ENCODE measurements at regions not wholly inside any gene's neighbourhood (a gene's known extent, or its start where the extent isn't known, plus 50 kb on each side); places are given as distances from the start of the nearest gene placed in this dataset.
"Not testable (repeated sequence)": the region's sequence is repeated elsewhere in the genome, so short reads cannot be mapped to it uniquely, and the experiment has no call there.

GRCh38 chr19:28136796-28137195, 1076.2 kb downstream of the UQCRFS1 start:
- H3K9me3 ChIP-seq (replicated peaks) = no peaks in the 10 kb centered on the region
- H3K36me3 ChIP-seq = no peaks in the 10 kb centered on the region
- H3K4me3 ChIP-seq = no peak overlapping the region
- H3K27me3 ChIP-seq = no peaks in the 10 kb centered on the region
- no peaks in the 10 kb centered on the region for H3K4me1 ChIP-seq
- H3K27ac ChIP-seq = no peak overlapping the region
- DNase-seq = no peak

- H3K4me3 ChIP-seq = no peak overlapping the region
- DNase-seq = no peak
- H3K4me1 ChIP-seq = no peaks in the 10 kb centered on the region
- H3K27ac ChIP-seq = no peak overlapping the region
- no peaks in the 10 kb centered on the region for H3K9me3 ChIP-seq (replicated peaks)
- no peaks in the 10 kb centered on the region for H3K27me3 ChIP-seq
- H3K36me3 ChIP-seq = no peaks in the 10 kb centered on the region
These were observed 1077.1 kb downstream of the UQCRFS1 start for GRCh38 chr19:28135825-28136224.

GRCh38 chr19:28134311-28134710, 1078.6 kb downstream of the UQCRFS1 start:
- no peak for DNase-seq
- Histone ChIP-seq H3K9me3 (replicated peaks) (no peaks in the 10 kb centered on the region), H3K36me3 (no peaks in the 10 kb centered on the region), H3K4me3 (no peak overlapping the region), H3K27ac (no peak overlapping the region), H3K27me3 (peaks cover 8% of the 10 kb centered on the region; the same call in 1 of the 2 replicates), H3K4me1 (no peaks in the 10 kb centered on the region)

- H3K27me3 ChIP-seq; DNase-seq; H3K36me3 ChIP-seq; H3K4me1 ChIP-seq; H3K9me3 ChIP-seq (replicated peaks); H3K4me3 ChIP-seq; H3K27ac ChIP-seq: not testable (repeated sequence)
These were observed 1082.1 kb downstream of the UQCRFS1 start for GRCh38 chr19:28130881-28131280.

GRCh38 chr19:28130066-28130511, 1082.9 kb downstream of the UQCRFS1 start:
- H3K27ac ChIP-seq = no peak overlapping the region
- DNase-seq = no peak
- H3K4me1 ChIP-seq = no peaks in the 10 kb centered on the region
- no peaks in the 10 kb centered on the region for H3K36me3 ChIP-seq
- H3K27me3 ChIP-seq = peaks cover 8% of the 10 kb centered on the region; the same call in 1 of the 2 replicates
- no peaks in the 10 kb centered on the region for H3K9me3 ChIP-seq (replicated peaks)
- no peak overlapping the region for H3K4me3 ChIP-seq

GRCh38 chr19:28128341-28128740, 1084.6 kb downstream of the UQCRFS1 start:
- Histone ChIP-seq H3K4me1 (no peaks in the 10 kb centered on the region), H3K36me3 (no peaks in the 10 kb centered on the region), H3K27me3 (peaks cover 8% of the 10 kb centered on the region; the same call in 1 of the 2 replicates), H3K4me3 (no peak overlapping the region), H3K9me3 (replicated peaks) (no peaks in the 10 kb centered on the region), H3K27ac (no peak overlapping the region)
- no peak for DNase-seq

GRCh38 chr19:28126135-28126898, 1086.6 kb downstream of the UQCRFS1 start:
- DNase-seq = no peak
- H3K4me3 ChIP-seq = no peak overlapping the region
- no peaks in the 10 kb centered on the region for H3K4me1 ChIP-seq
- H3K27ac ChIP-seq = no peak overlapping the region
- no peaks in the 10 kb centered on the region for H3K36me3 ChIP-seq
- H3K27me3 ChIP-seq = peaks cover 8% of the 10 kb centered on the region; the same call in 1 of the 2 replicates
- H3K9me3 ChIP-seq (replicated peaks) = no peaks in the 10 kb centered on the region

GRCh38 chr19:28122734-28123133, 1090.2 kb downstream of the UQCRFS1 start:
- no peaks in the 10 kb centered on the region for H3K4me1 ChIP-seq
- H3K4me3 ChIP-seq = no peak overlapping the region
- no peak overlapping the region for H3K27ac ChIP-seq
- DNase-seq = no peak
- no peaks in the 10 kb centered on the region for H3K9me3 ChIP-seq (replicated peaks)
- no peaks in the 10 kb centered on the region for H3K36me3 ChIP-seq
- peaks cover 4% of the 10 kb centered on the region for H3K27me3 ChIP-seq

GRCh38 chr19:28118235-28118634, 1094.7 kb downstream of the UQCRFS1 start:
- no peak for DNase-seq
- Histone ChIP-seq H3K27me3 (peaks cover 4% of the 10 kb centered on the region), H3K9me3 (replicated peaks) (no peaks in the 10 kb centered on the region), H3K4me1 (no peaks in the 10 kb centered on the region), H3K4me3 (no peak overlapping the region), H3K27ac (no peak overlapping the region), H3K36me3 (no peaks in the 10 kb centered on the region)

GRCh38 chr19:28117143-28117542, 1095.8 kb downstream of the UQCRFS1 start:
- Histone ChIP-seq H3K36me3 (no peaks in the 10 kb centered on the region), H3K9me3 (replicated peaks) (no peaks in the 10 kb centered on the region)
- no peak for DNase-seq

GRCh38 chr19:28116379-28116778, 1096.6 kb downstream of the UQCRFS1 start:
- not testable (repeated sequence) for H3K27ac ChIP-seq; H3K27me3 ChIP-seq; H3K9me3 ChIP-seq (replicated peaks); H3K4me3 ChIP-seq; DNase-seq; H3K4me1 ChIP-seq; H3K36me3 ChIP-seq

More at GRCh38 chr19:28117143-28117542, 1095.8 kb downstream of the UQCRFS1 start:
- Histone ChIP-seq H3K27ac (no peak overlapping the region), H3K4me1 (no peaks in the 10 kb centered on the region), H3K4me3 (no peak overlapping the region), H3K27me3 (peaks cover 4% of the 10 kb centered on the region; the same call in 1 of the 2 replicates)

- DNase-seq = peak; percentile 14 to 49
These were observed 1109.0 kb downstream of the UQCRFS1 start for GRCh38 chr19:28103921-28104320.

GRCh38 chr19:28084659-28085157, 1128.2 kb downstream of the UQCRFS1 start:
- not testable (repeated sequence) for H3K9me3 ChIP-seq (replicated peaks); H3K36me3 ChIP-seq; H3K27me3 ChIP-seq; H3K4me1 ChIP-seq; H3K4me3 ChIP-seq; DNase-seq; H3K27ac ChIP-seq

More at GRCh38 chr19:28103921-28104320, 1109.0 kb downstream of the UQCRFS1 start:
- Histone ChIP-seq H3K36me3 (no peaks in the 10 kb centered on the region), H3K27ac (no peak overlapping the region), H3K27me3 (no peaks in the 10 kb centered on the region), H3K4me1 (no peaks in the 10 kb centered on the region), H3K9me3 (replicated peaks) (no peaks in the 10 kb centered on the region), H3K4me3 (no peak overlapping the region)

GRCh38 chr19:28076628-28077027, 1136.3 kb downstream of the UQCRFS1 start:
- Histone ChIP-seq H3K27me3 (no peaks in the 10 kb centered on the region), H3K4me3 (no peak overlapping the region), H3K4me1 (no peaks in the 10 kb centered on the region), H3K36me3 (no peaks in the 10 kb centered on the region), H3K27ac (no peak overlapping the region), H3K9me3 (replicated peaks) (no peaks in the 10 kb centered on the region; the same call in 1 of the 2 replicates)
- DNase-seq = no peak

GRCh38 chr19:28075229-28075628, 1137.7 kb downstream of the UQCRFS1 start:
- Histone ChIP-seq H3K4me1 (no peaks in the 10 kb centered on the region), H3K27ac (no peak overlapping the region), H3K9me3 (replicated peaks) (no peaks in the 10 kb centered on the region; the same call in 1 of the 2 replicates), H3K27me3 (no peaks in the 10 kb centered on the region), H3K4me3 (no peak overlapping the region), H3K36me3 (no peaks in the 10 kb centered on the region)
- no peak for DNase-seq

GRCh38 chr19:28074773-28075172, 1138.2 kb downstream of the UQCRFS1 start:
- Histone ChIP-seq H3K9me3 (replicated peaks) (no peaks in the 10 kb centered on the region), H3K27ac (no peak overlapping the region), H3K4me3 (no peak overlapping the region), H3K36me3 (no peaks in the 10 kb centered on the region), H3K4me1 (no peaks in the 10 kb centered on the region), H3K27me3 (no peaks in the 10 kb centered on the region)
- no peak for DNase-seq
